Upper lobe of left lung (tissue), 6 donors: ENCODE measurements at regions not wholly inside any gene's neighbourhood (a gene's known extent, or its start where the extent isn't known, plus 50 kb on each side); places are given as distances from the start of the nearest gene placed in this dataset.

Experiments used
- ATAC-seq, 2 donors: fragments of 200-7000 bp; cut with Tn5 transposase; one replicate each; pipeline ENCODE4 v1.9.1; 2022; ENCODE audit warnings: mild to moderate bottlenecking in 2 of 2, moderate library complexity in 2 of 2; ENCODE audit not compliant: low FRiP score in 2 of 2
- DNase-seq, 2 donors: peaks; one replicate each; pipeline ENCODE4 v3.0.0-alpha.2; 2019 to 2020
- H3K27ac ChIP-seq, 4 donors: fragments of 200-600 bp; sonication (generic); one replicate each; pipeline ENCODE4 v1.5.1; 2016 to 2019
- H3K27me3 ChIP-seq, 4 donors: fragments of 200-600 bp; sonication (generic); one replicate each; pipeline ENCODE4 v1.5.1; 2017 to 2019
- H3K36me3 ChIP-seq, 4 donors: fragments of 200-600 bp; sonication (generic); one replicate each; pipeline ENCODE4 v1.5.1; 2016 to 2019
- H3K4me1 ChIP-seq, 4 donors: fragments of 200-600 bp; sonication (generic); one replicate each; pipeline ENCODE4 v1.5.1; 2018 to 2019
- H3K4me3 ChIP-seq, 4 donors: fragments of 200-600 bp; sonication (generic); one replicate each; pipeline ENCODE4 v1.5.1; 2017 to 2019; ENCODE audit warnings: mild to moderate bottlenecking in 2 of 4, moderate library complexity in 1 of 4
- H3K9me3 ChIP-seq, 4 donors: fragments of 200-600 bp; sonication (generic); one replicate each; pipeline ENCODE4 v1.5.1; 2018 to 2019
- CTCF ChIP-seq, 6 experiments: fragments of 450-650 bp in 4 of 6; fragments of 200-600 bp in 2 of 6; sonication (generic) in 2 of 6; IDR thresholded peaks; one replicate each; pipeline ENCODE4 v1.5.1; 2016 to 2019; ENCODE audit warnings: antibody characterized with exemption in 6 of 6
- EP300 ChIP-seq, 4 donors: sonication (generic); formaldehyde crosslinking; IDR thresholded peaks; one replicate each; pipeline ENCODE4 v1.5.1; 2017; ENCODE audit warnings: antibody characterized with exemption in 4 of 4, control low read depth in 2 of 4
- POLR2A ChIP-seq, 4 donors: fragments of 450-650 bp; IDR thresholded peaks; one replicate each; pipeline ENCODE4 v1.5.1; 2016 to 2017; ENCODE audit warnings: antibody characterized with exemption in 4 of 4, mild to moderate bottlenecking in 2 of 4
- POLR2AphosphoS5 ChIP-seq, 2 donors: sonication (generic); formaldehyde crosslinking; IDR thresholded peaks; one replicate each; pipeline ENCODE4 v1.5.1; 2017; ENCODE audit warnings: antibody characterized with exemption in 2 of 2
- WGBS, 2 donors: methylation state at CpG; one replicate each; pipeline ENCODE4 v1.1.5; 2017 to 2018; 5-methylcytosine and 5-hydroxymethylcytosine counted together
- donor health status: DM: no; HTN: no; CAD: no; lungs with moderate emphysema.
- donor health status: DM: no; HTN: yes; CAD: no; lungs with severe emphysema.

- H3K27ac ChIP-seq = no peak overlapping the region
- ATAC-seq = no peak
- DNase-seq = no peak
- no peak overlapping the region for H3K4me3 ChIP-seq
- peaks cover 0 to 6% (median 2%) of the 10 kb centered on the region in 4 donors for H3K9me3 ChIP-seq
- 77 to 86% methylated on average over 10 to 19 of the region's 19 CpGs for WGBS, 2 donors
- TF ChIP-seq POLR2A (IDR thresholded peaks at IDR 0.05) (no peak), POLR2AphosphoS5 (IDR thresholded peaks at IDR 0.05) (no peak), CTCF (IDR thresholded peaks at IDR 0.05) (no peak), EP300 (IDR thresholded peaks at IDR 0.05) (no peak)
- H3K27me3 ChIP-seq = no peaks in the 10 kb centered on the region
- H3K4me1 ChIP-seq = no peaks in the 10 kb centered on the region
- no peaks in the 10 kb centered on the region for H3K36me3 ChIP-seq
These were observed 70.3 kb upstream of the RFLNA start for GRCh38 chr12:124224535-124225110.

GRCh38 chr12:124225730-124226129 lies 69.2 kb upstream of the RFLNA start:
- no peak overlapping the region for H3K27ac ChIP-seq
- DNase-seq (no peak), ATAC-seq (no peak)
- no peaks in the 10 kb centered on the region for H3K4me1 ChIP-seq
- H3K27me3 ChIP-seq = no peaks in the 10 kb centered on the region
- WGBS, 2 donors = 82 to 89% methylated on average over 4 of the region's 4 CpGs
- no peaks in the 10 kb centered on the region for H3K9me3 ChIP-seq
- TF ChIP-seq EP300 (IDR thresholded peaks at IDR 0.05) (no peak), POLR2AphosphoS5 (IDR thresholded peaks at IDR 0.05) (no peak), POLR2A (IDR thresholded peaks at IDR 0.05) (no peak), CTCF (IDR thresholded peaks at IDR 0.05) (no peak)
- H3K36me3 ChIP-seq = no peaks in the 10 kb centered on the region
- H3K4me3 ChIP-seq = no peak overlapping the region

- Histone ChIP-seq H3K27me3 (no peaks in the 10 kb centered on the region), H3K4me1 (peaks cover 0 to 14% (median 0%) of the 10 kb centered on the region in 4 donors), H3K27ac (no peak overlapping the region), H3K9me3 (no peaks in the 10 kb centered on the region), H3K4me3 (no peak overlapping the region), H3K36me3 (no peaks in the 10 kb centered on the region)
- DNase-seq = no peak
- no peak for ATAC-seq
- TF ChIP-seq POLR2A (IDR thresholded peaks at IDR 0.05) (no peak), POLR2AphosphoS5 (IDR thresholded peaks at IDR 0.05) (no peak), CTCF (IDR thresholded peaks at IDR 0.05) (no peak), EP300 (IDR thresholded peaks at IDR 0.05) (no peak)
- WGBS, 2 donors = 80 to 81% methylated on average over 20 to 25 of the region's 25 CpGs
These were observed 66.8 kb upstream of the RFLNA start for GRCh38 chr12:124227951-124228711.

- no peaks in the 10 kb centered on the region for H3K9me3 ChIP-seq
- H3K36me3 ChIP-seq = no peaks in the 10 kb centered on the region
- H3K27ac ChIP-seq = no peak overlapping the region
- no peaks in the 10 kb centered on the region for H3K27me3 ChIP-seq
- H3K4me3 ChIP-seq = no peak overlapping the region
- TF ChIP-seq CTCF (IDR thresholded peaks at IDR 0.05) = no peak
- no peak for TF ChIP-seq POLR2AphosphoS5 (IDR thresholded peaks at IDR 0.05)
- no peak for TF ChIP-seq EP300 (IDR thresholded peaks at IDR 0.05)
- TF ChIP-seq POLR2A (IDR thresholded peaks at IDR 0.05) = no peak
- DNase-seq (no peak), ATAC-seq (no peak)
- H3K4me1 ChIP-seq = peaks cover 0 to 24% (median 8%) of the 10 kb centered on the region in 4 donors
These were observed 65.4 kb upstream of the RFLNA start for GRCh38 chr12:124229520-124229919.
